ENCODE measurements at regions not wholly inside any gene's neighbourhood (a gene's known extent, or its start where the extent isn't known, plus 50 kb on each side); places are given as distances from the start of the nearest gene placed in this dataset.

DNA sequence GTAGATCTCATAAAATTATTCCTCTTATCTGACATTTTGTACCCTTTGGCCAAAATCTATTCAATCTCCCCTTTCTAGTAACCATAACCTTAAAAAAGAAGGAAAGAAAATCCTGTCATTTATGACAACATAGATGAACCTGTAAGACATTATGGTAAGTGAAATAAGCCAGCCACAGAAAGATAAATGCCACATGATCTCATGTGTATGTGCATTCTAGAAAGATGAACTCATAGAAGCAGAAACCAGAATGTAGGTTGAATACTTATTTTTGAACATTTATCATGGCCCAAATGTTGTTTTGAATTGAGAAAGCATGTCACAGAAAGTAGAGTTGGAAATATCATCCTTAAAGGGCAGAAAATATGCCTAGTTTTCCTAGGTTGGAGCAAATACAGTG, 1053.6 kb downstream of the SLC6A15 start:
- TF ChIP-seq, protein P1, sequence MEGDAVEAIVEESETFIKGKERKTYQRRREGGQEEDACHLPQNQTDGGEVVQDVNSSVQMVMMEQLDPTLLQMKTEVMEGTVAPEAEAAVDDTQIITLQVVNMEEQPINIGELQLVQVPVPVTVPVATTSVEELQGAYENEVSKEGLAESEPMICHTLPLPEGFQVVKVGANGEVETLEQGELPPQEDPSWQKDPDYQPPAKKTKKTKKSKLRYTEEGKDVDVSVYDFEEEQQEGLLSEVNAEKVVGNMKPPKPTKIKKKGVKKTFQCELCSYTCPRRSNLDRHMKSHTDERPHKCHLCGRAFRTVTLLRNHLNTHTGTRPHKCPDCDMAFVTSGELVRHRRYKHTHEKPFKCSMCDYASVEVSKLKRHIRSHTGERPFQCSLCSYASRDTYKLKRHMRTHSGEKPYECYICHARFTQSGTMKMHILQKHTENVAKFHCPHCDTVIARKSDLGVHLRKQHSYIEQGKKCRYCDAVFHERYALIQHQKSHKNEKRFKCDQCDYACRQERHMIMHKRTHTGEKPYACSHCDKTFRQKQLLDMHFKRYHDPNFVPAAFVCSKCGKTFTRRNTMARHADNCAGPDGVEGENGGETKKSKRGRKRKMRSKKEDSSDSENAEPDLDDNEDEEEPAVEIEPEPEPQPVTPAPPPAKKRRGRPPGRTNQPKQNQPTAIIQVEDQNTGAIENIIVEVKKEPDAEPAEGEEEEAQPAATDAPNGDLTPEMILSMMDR (IDR thresholded peaks at IDR 0.05; ENCODE audit: low read depth, low read length, missing input control), result no peak
- TF ChIP-seq EGR1 (IDR thresholded peaks at IDR 0.05; ENCODE audit: low read depth in 2 of 2) (no peak), TAF1 (conservative IDR thresholded peaks at IDR 0.05) (no peak), JUND (IDR thresholded peaks at IDR 0.05) (no peak), YY1 (IDR thresholded peaks at IDR 0.05) (no peak), RXRA (IDR thresholded peaks at IDR 0.05) (no peak), SP1 (IDR thresholded peaks at IDR 0.05) (no peak), RAD21 (IDR thresholded peaks at IDR 0.05) (no peak), GABPA (IDR thresholded peaks at IDR 0.05 in 1 of 2, conservative IDR thresholded peaks at IDR 0.05 in 1 of 2) (no peak)
- TF ChIP-seq, protein P2, sequence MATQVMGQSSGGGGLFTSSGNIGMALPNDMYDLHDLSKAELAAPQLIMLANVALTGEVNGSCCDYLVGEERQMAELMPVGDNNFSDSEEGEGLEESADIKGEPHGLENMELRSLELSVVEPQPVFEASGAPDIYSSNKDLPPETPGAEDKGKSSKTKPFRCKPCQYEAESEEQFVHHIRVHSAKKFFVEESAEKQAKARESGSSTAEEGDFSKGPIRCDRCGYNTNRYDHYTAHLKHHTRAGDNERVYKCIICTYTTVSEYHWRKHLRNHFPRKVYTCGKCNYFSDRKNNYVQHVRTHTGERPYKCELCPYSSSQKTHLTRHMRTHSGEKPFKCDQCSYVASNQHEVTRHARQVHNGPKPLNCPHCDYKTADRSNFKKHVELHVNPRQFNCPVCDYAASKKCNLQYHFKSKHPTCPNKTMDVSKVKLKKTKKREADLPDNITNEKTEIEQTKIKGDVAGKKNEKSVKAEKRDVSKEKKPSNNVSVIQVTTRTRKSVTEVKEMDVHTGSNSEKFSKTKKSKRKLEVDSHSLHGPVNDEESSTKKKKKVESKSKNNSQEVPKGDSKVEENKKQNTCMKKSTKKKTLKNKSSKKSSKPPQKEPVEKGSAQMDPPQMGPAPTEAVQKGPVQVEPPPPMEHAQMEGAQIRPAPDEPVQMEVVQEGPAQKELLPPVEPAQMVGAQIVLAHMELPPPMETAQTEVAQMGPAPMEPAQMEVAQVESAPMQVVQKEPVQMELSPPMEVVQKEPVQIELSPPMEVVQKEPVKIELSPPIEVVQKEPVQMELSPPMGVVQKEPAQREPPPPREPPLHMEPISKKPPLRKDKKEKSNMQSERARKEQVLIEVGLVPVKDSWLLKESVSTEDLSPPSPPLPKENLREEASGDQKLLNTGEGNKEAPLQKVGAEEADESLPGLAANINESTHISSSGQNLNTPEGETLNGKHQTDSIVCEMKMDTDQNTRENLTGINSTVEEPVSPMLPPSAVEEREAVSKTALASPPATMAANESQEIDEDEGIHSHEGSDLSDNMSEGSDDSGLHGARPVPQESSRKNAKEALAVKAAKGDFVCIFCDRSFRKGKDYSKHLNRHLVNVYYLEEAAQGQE (IDR thresholded peaks at IDR 0.05), result no peak
- TF ChIP-seq, protein P3, sequence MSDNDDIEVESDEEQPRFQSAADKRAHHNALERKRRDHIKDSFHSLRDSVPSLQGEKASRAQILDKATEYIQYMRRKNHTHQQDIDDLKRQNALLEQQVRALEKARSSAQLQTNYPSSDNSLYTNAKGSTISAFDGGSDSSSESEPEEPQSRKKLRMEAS (IDR thresholded peaks at IDR 0.05), result no peak
